GM23338 (cell line): ENCODE measurements at regions not wholly inside any gene's neighbourhood (a gene's known extent, or its start where the extent isn't known, plus 50 kb on each side); places are given as distances from the start of the nearest gene placed in this dataset.

Source experiments
- ATAC-seq: fragments of 200-7000 bp; cut with Tn5 transposase; 3 replicates; pipeline ENCODE4 v1.9.1; 2020
- DNase-seq: peaks from one replicate; pipeline ENCODE4 v3.0.0-alpha.2; 2015; ENCODE audit warnings: low spot score
- H2AFZ ChIP-seq: fragments of 200-600 bp; sonication (generic); 2 replicates; pipeline ENCODE4 v1.8.0; 2016; ENCODE audit warnings: antibody characterized with exemption, mild to moderate bottlenecking, moderate library complexity
- H3F3A ChIP-seq: fragments of 200-600 bp; sonication (generic); replicated peaks from 2 replicates; pipeline ENCODE4 v1.8.0; 2017; ENCODE audit warnings: antibody characterized with exemption, mixed run types, low read depth
- H3K27ac ChIP-seq: fragments of 200-600 bp; sonication (generic); 2 replicates; pipeline ENCODE4 v1.6.1; 2016; ENCODE audit warnings: low read depth
- H3K27me3 ChIP-seq: fragments of 200-600 bp; sonication (generic); 2 replicates; pipeline ENCODE4 v1.8.0; 2016; ENCODE audit warnings: mild to moderate bottlenecking, mixed run types, moderate library complexity; ENCODE audit not compliant: insufficient read depth
- H3K36me3 ChIP-seq: fragments of 200-600 bp; sonication (generic); 2 replicates; pipeline ENCODE4 v1.8.0; 2016; ENCODE audit warnings: mild to moderate bottlenecking; ENCODE audit not compliant: insufficient read depth
- H3K4me1 ChIP-seq: fragments of 200-600 bp; sonication (generic); 2 replicates; pipeline ENCODE4 v1.8.0; 2016; ENCODE audit warnings: mild to moderate bottlenecking, moderate library complexity; ENCODE audit not compliant: insufficient read depth
- H3K4me2 ChIP-seq: fragments of 200-600 bp; sonication (generic); 2 replicates; pipeline ENCODE4 v1.7.1; 2017; ENCODE audit warnings: mixed run types
- H3K4me3 ChIP-seq: fragments of 200-600 bp; sonication (generic); 2 replicates; pipeline ENCODE4 v1.6.1; 2016; ENCODE audit warnings: mixed run types
- H3K79me2 ChIP-seq: fragments of 200-600 bp; sonication (generic); replicated peaks from 2 replicates; pipeline ENCODE4 v1.8.0; 2017; ENCODE audit warnings: mild to moderate bottlenecking; ENCODE audit not compliant: insufficient read depth
- H3K9me2 ChIP-seq: fragments of 200-600 bp; sonication (generic); 2 replicates; pipeline ENCODE4 v1.8.0; 2017; ENCODE audit not compliant: insufficient read depth
- H4K20me1 ChIP-seq: fragments of 200-600 bp; sonication (generic); replicated peaks from 2 replicates; pipeline ENCODE4 v1.8.0; 2017; ENCODE audit warnings: mild to moderate bottlenecking; ENCODE audit not compliant: insufficient read depth
- H3K27ac Mint-ChIP-seq: 2 replicates; pipeline ENCODE4 v1.8.0; 2020; ENCODE audit warnings: inconsistent platforms, mild to moderate bottlenecking, moderate library complexity, mixed read lengths
- H3K27me3 Mint-ChIP-seq: 3 replicates; pipeline ENCODE4 v1.8.0; 2022; ENCODE audit warnings: low read depth, mild to moderate bottlenecking, moderate library complexity, mixed read lengths, inconsistent platforms; ENCODE audit not compliant: insufficient read depth, poor library complexity
- H3K36me3 Mint-ChIP-seq: 3 replicates; pipeline ENCODE4 v1.8.0; 2021; ENCODE audit warnings: low read depth, mild to moderate bottlenecking, inconsistent platforms, moderate library complexity, mixed read lengths
- H3K4me1 Mint-ChIP-seq: 3 replicates; pipeline ENCODE4 v1.8.0; 2020; ENCODE audit warnings: mild to moderate bottlenecking, inconsistent platforms, mixed read lengths
- H3K4me3 Mint-ChIP-seq: 3 replicates; pipeline ENCODE4 v1.8.0; 2021; ENCODE audit warnings: moderate library complexity, mild to moderate bottlenecking, inconsistent platforms, mixed read lengths
- H3K9me3 Mint-ChIP-seq: 3 replicates; pipeline ENCODE4 v1.8.0; 2020; ENCODE audit warnings: moderate library complexity, mild to moderate bottlenecking, inconsistent platforms, mixed read lengths
- CREB1 ChIP-seq: fragments of 250-450 bp; sonication (Bioruptor Pico); IDR thresholded peaks from 2 replicates; pipeline ENCODE4 v1.5.0; 2020; ENCODE audit warnings: low read depth, mild to moderate bottlenecking, moderate library complexity
- CTCF ChIP-seq, 2 experiments: fragments of 200-600 bp in 1 of 2; sonication (generic) in 1 of 2; conservative IDR thresholded peaks; 2 replicates each; pipeline versions ENCODE4 v1.5.1 to v1.6.1; 2016 to 2017; ENCODE audit warnings: antibody characterized with exemption in 2 of 2, low read depth in 2 of 2, mild to moderate bottlenecking in 2 of 2, moderate library complexity in 1 of 2
- EZH2 ChIP-seq: fragments of 200-600 bp; sonication (generic); IDR thresholded peaks from one replicate; pipeline ENCODE4 v1.8.0; 2017; ENCODE audit warnings: antibody characterized with exemption, mild to moderate bottlenecking, low read depth; ENCODE audit not compliant: unreplicated experiment
- EZH2phosphoT487 ChIP-seq: fragments of 200-600 bp; sonication (generic); IDR thresholded peaks from one replicate; pipeline ENCODE4 v1.8.1; 2018; ENCODE audit warnings: antibody characterized with exemption; ENCODE audit not compliant: unreplicated experiment
- JUNB ChIP-seq: IDR thresholded peaks from one replicate; pipeline ENCODE4 v1.6.1; 2016; ENCODE audit warnings: antibody characterized with exemption; ENCODE audit not compliant: unreplicated experiment
- NANOG ChIP-seq: IDR thresholded peaks from 2 replicates; pipeline ENCODE4 v1.6.1; 2016; ENCODE audit warnings: antibody characterized with exemption, borderline replicate concordance
- POLR2AphosphoS5 ChIP-seq: IDR thresholded peaks from 2 replicates; pipeline ENCODE4 v1.6.1; 2016; ENCODE audit warnings: antibody characterized with exemption, low read depth
- STAT1 ChIP-seq: IDR thresholded peaks from one replicate; pipeline ENCODE4 v1.6.1; 2016; ENCODE audit warnings: antibody characterized with exemption; ENCODE audit not compliant: unreplicated experiment
- ZNF114 ChIP-seq: fragments of 250-450 bp; sonication (Bioruptor Pico); IDR thresholded peaks from 2 replicates; pipeline ENCODE4 v1.5.0; 2020; ENCODE audit warnings: mild to moderate bottlenecking, moderate library complexity
- ZNF331 ChIP-seq: fragments of 250-450 bp; sonication (Bioruptor Pico); IDR thresholded peaks from 2 replicates; pipeline ENCODE4 v1.5.0; 2020; ENCODE audit warnings: low read depth, mild to moderate bottlenecking, moderate library complexity
- ZNF462 ChIP-seq: fragments of 250-450 bp; sonication (Bioruptor Pico); IDR thresholded peaks from 2 replicates; pipeline ENCODE4 v1.5.0; 2020; ENCODE audit warnings: mild to moderate bottlenecking, moderate library complexity
- TF ChIP-seq, protein P1 (sequence below): IDR thresholded peaks from one replicate; pipeline ENCODE4 v1.6.1; 2018; ENCODE audit warnings: antibody characterized with exemption; ENCODE audit not compliant: unreplicated experiment
- TF ChIP-seq, protein P2 (sequence below): IDR thresholded peaks from 2 replicates; pipeline ENCODE4 v1.6.1; 2016; ENCODE audit warnings: antibody characterized with exemption

DNA sequence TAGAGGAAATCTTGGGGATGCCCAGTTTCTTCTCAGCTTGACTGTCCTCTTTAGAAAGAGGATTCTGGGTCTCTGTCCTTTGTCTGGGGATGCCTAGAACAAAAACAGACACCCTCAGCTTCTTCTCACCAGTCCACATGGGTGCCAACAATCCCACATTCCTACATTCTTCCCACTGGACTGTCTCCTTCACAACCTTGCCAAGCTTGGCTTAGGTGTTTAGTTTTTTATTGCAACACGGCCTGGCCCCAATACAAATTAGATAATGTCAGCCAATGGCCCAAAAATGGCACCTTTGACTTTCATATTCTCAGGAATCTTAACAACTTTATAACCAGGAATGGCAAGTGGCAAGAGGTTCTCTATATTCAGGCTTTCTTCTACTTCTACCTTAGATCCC, 273.0 kb downstream of the RNF152 start:
- no peak overlapping the region for H3K4me3 Mint-ChIP-seq

More for the DNA sequence above, 273.0 kb downstream of the RNF152 start:
- H3K4me1 ChIP-seq, result peaks cover 20% of the 10 kb centered on the region; the same call in 1 of the 2 replicates
- no peaks in the 10 kb centered on the region for H3F3A ChIP-seq
- no peaks in the 10 kb centered on the region; the same call in 1 of the 2 replicates for H3K36me3 ChIP-seq
- no peak overlapping the region for H3K4me2 ChIP-seq
- no peak overlapping the region for H3K27ac ChIP-seq
- no peak overlapping the region for H3K4me3 ChIP-seq
- no peaks in the 10 kb centered on the region for H3K79me2 ChIP-seq
- H3K36me3 Mint-ChIP-seq, result peaks cover 44% of the 10 kb centered on the region
- DNase-seq (no peak), ATAC-seq (no peak)
- H3K27me3 Mint-ChIP-seq, result peaks cover 2% of the 10 kb centered on the region
- H4K20me1 ChIP-seq, result no peaks in the 10 kb centered on the region
- H3K27ac Mint-ChIP-seq, result no peak overlapping the region
- TF ChIP-seq NANOG (no peak), ZNF331 (CRISPR knock-in tag) (no peak), POLR2AphosphoS5 (no peak), STAT1 (no peak), JUNB (no peak), EZH2phosphoT487 (no peak), ZNF462 (CRISPR knock-in tag) (no peak), CTCF (conservative IDR thresholded peaks at IDR 0.05; ENCODE audit: low read depth in 2 of 2) (no peak), CREB1 (CRISPR knock-in tag) (no peak), ZNF114 (no peak), EZH2 (no peak)
- TF ChIP-seq, protein P1, sequence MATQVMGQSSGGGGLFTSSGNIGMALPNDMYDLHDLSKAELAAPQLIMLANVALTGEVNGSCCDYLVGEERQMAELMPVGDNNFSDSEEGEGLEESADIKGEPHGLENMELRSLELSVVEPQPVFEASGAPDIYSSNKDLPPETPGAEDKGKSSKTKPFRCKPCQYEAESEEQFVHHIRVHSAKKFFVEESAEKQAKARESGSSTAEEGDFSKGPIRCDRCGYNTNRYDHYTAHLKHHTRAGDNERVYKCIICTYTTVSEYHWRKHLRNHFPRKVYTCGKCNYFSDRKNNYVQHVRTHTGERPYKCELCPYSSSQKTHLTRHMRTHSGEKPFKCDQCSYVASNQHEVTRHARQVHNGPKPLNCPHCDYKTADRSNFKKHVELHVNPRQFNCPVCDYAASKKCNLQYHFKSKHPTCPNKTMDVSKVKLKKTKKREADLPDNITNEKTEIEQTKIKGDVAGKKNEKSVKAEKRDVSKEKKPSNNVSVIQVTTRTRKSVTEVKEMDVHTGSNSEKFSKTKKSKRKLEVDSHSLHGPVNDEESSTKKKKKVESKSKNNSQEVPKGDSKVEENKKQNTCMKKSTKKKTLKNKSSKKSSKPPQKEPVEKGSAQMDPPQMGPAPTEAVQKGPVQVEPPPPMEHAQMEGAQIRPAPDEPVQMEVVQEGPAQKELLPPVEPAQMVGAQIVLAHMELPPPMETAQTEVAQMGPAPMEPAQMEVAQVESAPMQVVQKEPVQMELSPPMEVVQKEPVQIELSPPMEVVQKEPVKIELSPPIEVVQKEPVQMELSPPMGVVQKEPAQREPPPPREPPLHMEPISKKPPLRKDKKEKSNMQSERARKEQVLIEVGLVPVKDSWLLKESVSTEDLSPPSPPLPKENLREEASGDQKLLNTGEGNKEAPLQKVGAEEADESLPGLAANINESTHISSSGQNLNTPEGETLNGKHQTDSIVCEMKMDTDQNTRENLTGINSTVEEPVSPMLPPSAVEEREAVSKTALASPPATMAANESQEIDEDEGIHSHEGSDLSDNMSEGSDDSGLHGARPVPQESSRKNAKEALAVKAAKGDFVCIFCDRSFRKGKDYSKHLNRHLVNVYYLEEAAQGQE, result no peak
- TF ChIP-seq, protein P2, sequence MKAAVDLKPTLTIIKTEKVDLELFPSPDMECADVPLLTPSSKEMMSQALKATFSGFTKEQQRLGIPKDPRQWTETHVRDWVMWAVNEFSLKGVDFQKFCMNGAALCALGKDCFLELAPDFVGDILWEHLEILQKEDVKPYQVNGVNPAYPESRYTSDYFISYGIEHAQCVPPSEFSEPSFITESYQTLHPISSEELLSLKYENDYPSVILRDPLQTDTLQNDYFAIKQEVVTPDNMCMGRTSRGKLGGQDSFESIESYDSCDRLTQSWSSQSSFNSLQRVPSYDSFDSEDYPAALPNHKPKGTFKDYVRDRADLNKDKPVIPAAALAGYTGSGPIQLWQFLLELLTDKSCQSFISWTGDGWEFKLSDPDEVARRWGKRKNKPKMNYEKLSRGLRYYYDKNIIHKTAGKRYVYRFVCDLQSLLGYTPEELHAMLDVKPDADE, result no peak
- peaks cover 7% of the 10 kb centered on the region for H3K9me2 ChIP-seq
- H2AFZ ChIP-seq, result no peak overlapping the region
- H3K9me3 Mint-ChIP-seq, result peaks cover 46% of the 10 kb centered on the region
- no peaks in the 10 kb centered on the region for H3K27me3 ChIP-seq
- H3K4me1 Mint-ChIP-seq, result peaks cover 10% of the 10 kb centered on the region; the same call in 2 of the 3 replicates
